Osteocyte (in vitro differentiated cells): ENCODE measurements at regions not wholly inside any gene's neighbourhood (a gene's known extent, or its start where the extent isn't known, plus 50 kb on each side); places are given as distances from the start of the nearest gene placed in this dataset.

ENCODE experiments used
- DNase-seq: peaks from one replicate; pipeline ENCODE4 v3.0.0; 2021; ENCODE audit warnings: mixed read lengths; ENCODE audit not compliant: unreplicated experiment; ENCODE audit errors: extremely low spot score
- H3K27ac Mint-ChIP-seq: one replicate; pipeline ENCODE4 v1.8.0; 2021; ENCODE audit warnings: mild to moderate bottlenecking, mixed read lengths; ENCODE audit not compliant: unreplicated experiment
- H3K27me3 Mint-ChIP-seq: one replicate; pipeline ENCODE4 v1.8.0; 2021; ENCODE audit warnings: mixed read lengths; ENCODE audit not compliant: unreplicated experiment
- H3K36me3 Mint-ChIP-seq: one replicate; pipeline ENCODE4 v1.8.0; 2021; ENCODE audit warnings: mixed read lengths; ENCODE audit not compliant: unreplicated experiment
- H3K4me1 Mint-ChIP-seq: one replicate; pipeline ENCODE4 v1.8.0; 2021; ENCODE audit warnings: mixed read lengths; ENCODE audit not compliant: unreplicated experiment
- H3K4me3 Mint-ChIP-seq: one replicate; pipeline ENCODE4 v1.8.0; 2021; ENCODE audit warnings: mild to moderate bottlenecking, moderate library complexity, mixed read lengths; ENCODE audit not compliant: unreplicated experiment
- H3K9me3 Mint-ChIP-seq: one replicate; pipeline ENCODE4 v1.8.0; 2021; ENCODE audit warnings: mixed read lengths; ENCODE audit not compliant: unreplicated experiment
- TF ChIP-seq, protein P1 (sequence below): fragments of 200-600 bp; sonication (generic); IDR thresholded peaks from 2 replicates; pipeline ENCODE4 v1.5.0; 2021; ENCODE audit warnings: antibody characterized with exemption, mild to moderate bottlenecking, moderate library complexity

DNA sequence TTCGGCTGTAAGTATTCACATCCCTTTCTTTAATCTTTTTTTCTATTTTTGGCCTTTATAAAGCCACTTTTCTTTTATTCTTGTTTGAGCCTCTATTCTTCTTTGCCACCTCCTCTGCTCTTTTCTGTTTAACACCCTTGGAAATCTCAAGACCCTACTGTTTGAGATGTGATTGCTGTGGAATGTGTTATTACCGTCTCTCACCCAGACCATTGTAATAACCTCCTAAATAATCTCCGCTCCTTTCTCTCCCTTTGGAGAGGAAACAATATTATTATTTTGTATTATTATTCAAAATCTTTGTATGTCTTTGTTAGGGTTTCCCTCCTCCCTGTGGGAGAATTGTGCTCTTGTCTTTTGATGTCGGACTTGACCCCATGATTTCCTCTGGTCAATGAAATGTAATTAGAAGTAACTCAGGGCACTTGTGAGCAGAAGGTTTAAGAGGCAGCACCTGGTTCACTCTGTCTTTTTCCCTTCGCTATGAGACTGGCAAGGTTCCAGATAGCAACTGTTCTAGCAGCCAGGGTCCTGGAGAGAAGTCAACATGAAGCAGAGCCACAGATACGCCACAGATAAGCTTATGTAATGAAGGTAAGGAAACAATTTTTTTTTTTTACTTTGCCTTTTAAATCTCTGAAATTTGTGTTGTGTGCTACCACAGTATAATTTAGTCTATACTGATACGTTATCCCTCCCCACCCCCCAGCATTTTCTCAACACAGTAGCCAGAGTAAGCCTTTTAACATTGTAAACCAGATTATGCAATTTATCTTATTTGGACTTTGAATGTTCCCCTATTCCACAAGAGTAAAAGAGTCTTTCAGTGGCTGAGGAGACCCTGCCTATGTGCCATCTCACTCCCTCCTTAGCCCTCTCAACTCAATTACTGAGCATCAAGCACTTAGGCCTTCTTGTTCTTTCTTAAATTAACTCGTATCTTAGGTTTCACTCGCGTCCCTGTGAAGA, 601.2 kb upstream of the ZNF804A start:
- Mint-ChIP-seq H3K27ac (no peak overlapping the region), H3K4me1 (no peaks in the 10 kb centered on the region), H3K36me3 (no peaks in the 10 kb centered on the region), H3K9me3 (no peaks in the 10 kb centered on the region), H3K27me3 (peaks cover 2% of the 10 kb centered on the region), H3K4me3 (no peak overlapping the region)
- TF ChIP-seq, protein P1, sequence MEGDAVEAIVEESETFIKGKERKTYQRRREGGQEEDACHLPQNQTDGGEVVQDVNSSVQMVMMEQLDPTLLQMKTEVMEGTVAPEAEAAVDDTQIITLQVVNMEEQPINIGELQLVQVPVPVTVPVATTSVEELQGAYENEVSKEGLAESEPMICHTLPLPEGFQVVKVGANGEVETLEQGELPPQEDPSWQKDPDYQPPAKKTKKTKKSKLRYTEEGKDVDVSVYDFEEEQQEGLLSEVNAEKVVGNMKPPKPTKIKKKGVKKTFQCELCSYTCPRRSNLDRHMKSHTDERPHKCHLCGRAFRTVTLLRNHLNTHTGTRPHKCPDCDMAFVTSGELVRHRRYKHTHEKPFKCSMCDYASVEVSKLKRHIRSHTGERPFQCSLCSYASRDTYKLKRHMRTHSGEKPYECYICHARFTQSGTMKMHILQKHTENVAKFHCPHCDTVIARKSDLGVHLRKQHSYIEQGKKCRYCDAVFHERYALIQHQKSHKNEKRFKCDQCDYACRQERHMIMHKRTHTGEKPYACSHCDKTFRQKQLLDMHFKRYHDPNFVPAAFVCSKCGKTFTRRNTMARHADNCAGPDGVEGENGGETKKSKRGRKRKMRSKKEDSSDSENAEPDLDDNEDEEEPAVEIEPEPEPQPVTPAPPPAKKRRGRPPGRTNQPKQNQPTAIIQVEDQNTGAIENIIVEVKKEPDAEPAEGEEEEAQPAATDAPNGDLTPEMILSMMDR, result no peak
- DNase-seq, result no peak

DNA sequence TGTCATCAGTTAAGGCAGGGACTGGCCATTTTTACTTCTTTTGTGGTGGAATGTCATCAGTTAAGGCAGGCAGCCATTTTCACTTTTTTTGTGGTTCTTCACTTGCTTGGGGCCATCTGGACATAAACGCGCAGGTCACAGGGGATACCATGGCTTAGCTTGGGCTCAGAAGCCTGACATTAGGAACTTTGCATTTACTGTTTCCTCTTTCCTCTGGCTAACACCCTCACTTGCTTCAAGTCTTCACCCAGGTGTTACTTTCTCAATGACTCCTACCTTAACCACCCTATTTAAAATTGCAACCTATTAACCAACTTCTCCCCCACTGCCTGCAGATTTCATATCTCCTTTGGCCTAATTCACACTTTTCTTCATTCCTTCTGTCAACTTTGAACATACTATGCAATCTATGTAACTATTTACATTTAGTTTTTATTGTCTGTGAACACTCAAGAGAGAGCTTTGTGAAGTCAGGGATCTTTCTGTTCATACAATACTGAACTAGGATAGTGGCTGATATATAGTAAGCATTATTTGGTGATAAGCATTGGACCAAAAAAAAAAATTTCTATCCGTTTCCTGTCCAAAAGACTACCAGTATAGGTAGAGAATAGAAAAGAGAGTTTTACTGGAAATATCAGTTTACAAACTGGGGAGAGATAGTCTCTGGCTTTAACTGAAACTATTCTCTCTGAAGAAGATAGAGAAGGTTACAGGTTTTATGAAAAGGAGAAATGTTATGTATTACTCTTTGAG, 600.1 kb upstream of the ZNF804A start:
- H3K9me3 Mint-ChIP-seq, result no peaks in the 10 kb centered on the region

DNA sequence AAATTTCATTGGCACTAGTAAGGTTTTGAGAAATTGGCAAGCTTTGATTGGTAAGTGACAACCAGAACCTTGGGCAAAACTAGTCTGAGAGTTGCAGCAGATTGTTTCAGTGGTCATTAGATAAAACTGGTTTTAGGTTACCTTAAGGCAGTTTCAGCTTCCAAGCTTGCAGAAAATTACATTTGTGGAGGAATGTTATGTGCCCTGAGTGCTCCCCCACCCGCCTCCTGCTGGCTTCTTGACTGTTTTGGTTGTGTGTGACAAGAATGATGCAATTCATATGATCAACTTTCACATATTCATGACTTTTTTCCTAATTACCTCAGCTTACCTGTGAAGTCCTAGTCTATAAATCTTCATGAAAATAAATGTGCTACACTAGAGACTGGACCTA, 599.5 kb upstream of the ZNF804A start:
- H3K9me3 Mint-ChIP-seq, result no peaks in the 10 kb centered on the region
- H3K4me3 Mint-ChIP-seq, result no peak overlapping the region
- DNase-seq, result no peak
- H3K36me3 Mint-ChIP-seq, result no peaks in the 10 kb centered on the region
- no peaks in the 10 kb centered on the region for H3K4me1 Mint-ChIP-seq
- H3K27ac Mint-ChIP-seq, result no peak overlapping the region
- peaks cover 2% of the 10 kb centered on the region for H3K27me3 Mint-ChIP-seq
- TF ChIP-seq, protein P1, result no peak

More for the DNA sequence above, 600.1 kb upstream of the ZNF804A start:
- Mint-ChIP-seq H3K4me1 (no peaks in the 10 kb centered on the region), H3K27me3 (peaks cover 2% of the 10 kb centered on the region), H3K36me3 (no peaks in the 10 kb centered on the region), H3K4me3 (no peak overlapping the region), H3K27ac (no peak overlapping the region)
- no peak for DNase-seq
- TF ChIP-seq, protein P1, result no peak

DNA sequence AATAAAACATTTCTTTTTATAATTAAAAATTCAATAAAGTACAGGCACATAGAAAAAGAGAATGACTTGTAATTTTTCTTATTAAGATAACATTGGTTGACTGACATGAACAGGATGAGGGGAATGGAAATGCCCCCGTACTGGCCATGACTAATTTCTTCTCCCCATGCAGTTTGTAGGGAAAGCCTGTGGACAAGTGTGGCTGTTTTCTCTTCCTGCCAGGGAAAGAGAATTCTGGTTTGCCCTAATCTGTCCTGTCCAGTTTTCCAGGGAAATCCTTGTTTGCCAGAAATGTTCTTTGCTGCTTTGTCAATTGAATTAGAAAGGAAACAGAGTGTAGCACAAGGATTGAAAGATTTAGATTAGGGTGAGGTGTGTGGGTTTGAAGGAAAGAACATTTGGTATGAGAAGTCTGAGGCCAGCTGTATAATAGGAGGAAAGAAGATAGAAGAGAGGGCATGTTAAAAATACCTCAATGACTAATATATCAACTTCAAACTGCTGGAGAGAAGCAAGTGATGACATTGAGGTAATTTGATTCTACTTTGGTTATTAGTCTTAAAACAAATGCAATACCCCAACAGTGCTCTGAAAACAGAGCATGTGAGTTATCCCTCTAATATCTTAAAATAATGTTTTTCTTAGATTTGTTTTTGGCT, 593.9 kb upstream of the ZNF804A start:
- Mint-ChIP-seq H3K36me3 (no peaks in the 10 kb centered on the region), H3K4me1 (no peaks in the 10 kb centered on the region), H3K27me3 (peaks cover 2% of the 10 kb centered on the region), H3K9me3 (no peaks in the 10 kb centered on the region), H3K4me3 (no peak overlapping the region), H3K27ac (no peak overlapping the region)
- DNase-seq, result no peak
- TF ChIP-seq, protein P1, result no peak
